HG03095 (cell line): ENCODE measurements at regions not wholly inside any gene's neighbourhood (a gene's known extent, or its start where the extent isn't known, plus 50 kb on each side); places are given as distances from the start of the nearest gene placed in this dataset.
A peak's percentile ranks its signal among the peaks of the same experiment; 100 is the strongest.

Experiments used
- ATAC-seq: cut with Tn5 transposase; IDR thresholded peaks from one replicate; pipeline ENCODE4 v1.9.1; 2021; ENCODE audit warnings: moderate library complexity; ENCODE audit not compliant: unreplicated experiment

GRCh38 chr7:85529201-85529600 lies 342.3 kb upstream of the SEMA3D start:
- no peak for ATAC-seq

DNA sequence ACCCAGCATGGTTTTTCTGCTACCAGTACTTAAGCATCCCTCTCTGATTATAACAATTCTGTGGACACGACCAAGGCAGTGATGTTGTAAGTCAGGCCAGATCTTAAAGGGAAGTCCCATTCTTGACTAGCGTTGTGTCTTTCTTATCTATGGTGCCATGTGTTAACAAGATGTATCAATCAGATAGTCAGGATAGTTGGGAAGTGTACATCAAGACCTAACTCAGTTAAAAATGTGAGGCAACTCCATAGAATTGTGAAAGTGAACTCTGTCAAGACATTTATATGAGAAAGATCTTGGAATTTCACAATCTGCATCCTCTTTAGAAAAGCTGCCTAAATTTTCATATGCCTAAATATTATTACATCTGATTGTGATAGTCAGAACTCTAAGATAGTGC lies 341.7 kb upstream of the SEMA3D start:
- ATAC-seq, result no peak

DNA sequence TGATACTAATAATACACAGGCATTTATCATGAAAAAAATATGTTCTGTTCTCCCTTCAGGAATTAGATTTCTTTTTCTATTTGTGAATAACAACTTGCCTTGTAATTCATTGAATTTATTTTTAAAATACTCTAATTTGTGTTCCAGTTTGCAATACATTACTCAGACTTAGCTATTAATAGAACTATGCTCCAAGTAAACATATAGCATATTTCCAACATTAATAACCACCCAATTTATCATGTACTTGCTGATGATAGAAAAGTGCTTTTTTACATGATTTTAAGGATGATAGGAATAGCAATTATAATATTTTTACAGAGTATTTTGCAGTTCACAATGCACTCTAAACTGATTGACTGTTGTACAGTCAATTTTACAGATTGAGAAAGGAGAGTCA lies 338.8 kb upstream of the SEMA3D start:
- ATAC-seq, result no peak

GRCh38 chr7:85522070-85522469 lies 335.2 kb upstream of the SEMA3D start:
- ATAC-seq, result no peak

DNA sequence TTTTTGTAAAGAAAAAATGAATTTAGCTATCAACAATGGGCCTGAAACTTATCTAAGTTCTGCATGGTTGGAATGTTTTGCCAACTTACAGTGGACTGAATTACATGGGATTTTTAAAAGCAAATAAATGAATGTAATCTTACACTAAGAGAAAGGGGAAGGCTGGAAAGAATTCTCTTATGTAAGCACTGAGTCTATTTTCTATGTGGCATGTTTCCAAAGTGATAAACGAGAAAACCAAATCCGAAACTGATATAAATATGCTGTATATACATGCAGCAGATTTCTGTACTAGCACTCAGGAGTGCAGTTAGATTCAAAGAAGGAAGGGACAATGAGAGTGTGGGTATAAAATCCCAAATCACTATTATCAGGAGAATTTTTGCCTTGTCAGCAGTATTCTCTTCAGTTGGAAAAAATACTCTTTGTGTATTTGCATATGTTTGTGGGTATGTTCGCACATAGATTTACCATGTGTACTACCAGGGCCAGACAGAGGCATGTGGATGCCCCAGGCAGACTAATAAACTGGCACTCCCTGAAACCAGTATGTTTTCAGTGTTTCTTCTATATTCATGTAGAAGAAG lies 334.3 kb upstream of the SEMA3D start:
- ATAC-seq, result no peak

DNA sequence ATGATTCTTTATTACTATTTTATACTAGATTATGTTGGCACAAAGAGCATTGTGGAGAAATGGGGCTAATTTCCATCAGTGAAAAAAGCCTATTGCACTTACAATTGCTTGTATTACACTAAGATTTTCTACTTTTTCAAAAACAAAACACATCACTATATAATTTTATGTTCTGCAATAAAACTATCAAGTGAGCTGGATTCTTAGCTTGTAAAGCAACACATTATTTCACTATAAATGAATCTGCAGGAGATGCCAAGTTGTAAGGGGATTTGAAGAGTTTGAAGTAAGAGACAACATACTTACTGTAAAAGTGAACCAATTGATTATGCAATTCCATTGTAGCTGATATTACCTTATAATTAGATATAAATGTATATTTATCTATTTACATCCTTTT lies 333.3 kb upstream of the SEMA3D start:
- no peak for ATAC-seq

- ATAC-seq, result no peak
Measured at GRCh38 chr7:85516675-85517074, 329.8 kb upstream of the SEMA3D start.

DNA sequence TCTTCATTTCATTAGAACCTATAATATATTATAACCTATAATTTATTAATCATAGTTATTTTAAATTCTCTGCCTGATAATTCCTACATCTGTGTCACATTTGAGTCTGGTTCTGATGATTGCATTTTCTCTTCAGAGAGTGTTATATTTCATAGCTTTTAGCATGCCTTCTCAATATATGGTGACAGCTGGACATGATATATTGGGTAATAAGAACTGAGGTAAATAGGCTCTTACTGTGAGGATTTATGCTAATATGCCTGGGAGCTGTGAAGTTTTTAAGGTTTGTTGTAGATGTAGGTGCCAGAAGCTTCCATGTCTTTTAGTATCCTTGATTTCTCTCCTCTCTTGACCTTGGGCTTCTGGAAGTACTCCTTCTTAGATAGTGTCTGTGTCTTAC lies 325.9 kb upstream of the SEMA3D start:
- ATAC-seq, result no peak

DNA sequence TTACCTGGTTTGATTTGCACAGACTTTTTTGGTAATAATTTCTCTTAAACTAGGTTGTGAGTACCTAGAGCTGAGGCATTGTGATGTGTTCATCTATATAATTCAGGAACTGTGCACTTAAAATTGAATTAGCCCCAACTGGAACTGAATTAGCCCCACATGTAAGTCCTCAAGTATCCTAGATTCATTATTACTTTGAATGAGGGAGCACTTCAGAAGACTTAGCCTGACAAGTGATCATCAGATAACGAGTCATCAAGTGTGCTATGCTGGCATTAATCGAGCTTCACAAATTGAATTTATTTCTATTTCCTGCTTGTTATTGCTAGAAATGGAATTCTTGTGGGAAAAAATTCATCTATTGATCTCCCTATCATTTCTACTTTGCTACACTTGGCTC lies 323.4 kb upstream of the SEMA3D start:
- no peak for ATAC-seq

DNA sequence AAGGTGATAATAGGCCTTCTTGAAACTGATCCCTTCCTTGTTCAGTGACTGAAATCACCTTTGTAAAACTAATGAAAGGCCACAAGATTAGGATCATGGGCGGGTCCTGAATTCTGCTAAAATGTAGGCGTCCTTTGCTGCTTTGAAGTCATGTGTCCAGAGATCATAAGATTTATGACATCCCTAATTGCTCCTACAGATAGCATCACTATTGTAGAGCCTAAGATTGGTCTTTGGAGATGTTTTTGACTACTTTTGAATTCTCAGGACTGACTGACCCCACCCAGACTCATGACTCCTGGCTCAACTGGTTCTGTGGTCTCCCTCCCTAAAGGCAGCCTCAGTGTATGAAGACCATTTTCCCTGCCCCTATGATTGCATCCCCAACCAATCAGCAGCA lies 322.6 kb upstream of the SEMA3D start:
- ATAC-seq, result no peak

- no peak for ATAC-seq
Measured at GRCh38 chr7:85508642-85509410, 322.0 kb upstream of the SEMA3D start.

DNA sequence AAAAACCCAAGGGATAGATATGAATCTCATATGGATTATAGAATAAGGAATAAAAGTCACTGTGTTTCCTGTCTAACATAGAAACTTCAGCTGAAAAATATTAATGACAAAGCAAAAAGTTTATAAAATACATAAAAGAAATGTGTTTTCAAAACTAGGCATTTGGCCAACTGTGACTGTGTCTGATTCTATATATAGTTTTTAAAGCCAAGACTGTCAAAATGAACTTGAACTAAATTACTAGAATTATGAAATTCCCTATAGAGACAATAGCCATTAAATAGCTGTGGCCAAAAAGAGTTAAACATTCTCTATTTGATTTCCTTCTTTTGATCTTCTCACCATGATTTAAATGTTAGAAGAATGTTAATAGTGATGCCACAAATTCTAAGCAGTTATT lies 311.2 kb upstream of the SEMA3D start:
- no peak for ATAC-seq

GRCh38 chr7:85489498-85489897 lies 302.6 kb upstream of the SEMA3D start:
- no peak for ATAC-seq

DNA sequence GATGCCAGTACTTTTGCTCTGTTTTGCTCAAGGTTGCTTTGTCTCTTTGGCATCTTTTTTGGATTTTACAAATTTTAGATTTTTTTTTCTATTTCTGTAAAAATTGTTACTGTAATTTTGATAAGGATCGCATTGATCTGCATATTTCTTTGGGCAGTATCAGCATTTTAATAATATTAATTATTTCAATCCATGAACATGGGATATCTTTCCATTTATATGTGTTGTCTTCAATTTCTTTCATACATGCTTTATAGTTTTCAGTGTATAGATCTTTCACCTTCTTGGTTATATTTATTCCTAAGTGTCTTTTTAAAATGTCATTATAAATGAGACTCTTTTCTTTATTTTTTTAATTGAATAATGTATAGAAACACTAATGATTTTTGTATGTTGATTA lies 301.6 kb upstream of the SEMA3D start:
- no peak for ATAC-seq

DNA sequence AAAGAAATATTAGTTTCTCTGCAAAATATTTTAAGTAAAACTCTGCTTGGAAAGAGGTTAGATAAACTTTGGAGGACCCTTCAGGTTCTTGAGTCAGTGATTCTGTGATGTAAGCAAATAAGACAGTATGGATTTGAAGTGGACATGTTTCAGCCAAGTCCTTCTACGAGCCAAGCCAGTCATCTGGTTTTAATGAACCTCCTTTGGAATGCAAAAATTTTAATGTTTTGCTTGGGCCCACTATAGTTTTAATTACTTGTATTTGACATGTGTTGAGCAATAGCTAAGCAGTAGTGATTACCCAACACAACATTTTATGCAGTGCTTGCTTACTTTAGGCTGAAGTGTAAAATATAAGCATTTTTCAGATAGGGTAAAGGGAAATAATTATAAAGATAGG lies 296.3 kb upstream of the SEMA3D start:
- ATAC-seq, result no peak

- ATAC-seq, result no peak
Measured at GRCh38 chr7:85480666-85481065, 293.8 kb upstream of the SEMA3D start.

- no peak for ATAC-seq
Measured at GRCh38 chr7:85479918-85480643, 293.2 kb upstream of the SEMA3D start.

- ATAC-seq, result no peak
Measured at GRCh38 chr7:85478530-85478929, 291.7 kb upstream of the SEMA3D start.

GRCh38 chr7:85475476-85475875 lies 288.6 kb upstream of the SEMA3D start:
- no peak for ATAC-seq

- ATAC-seq, result no peak
Measured at GRCh38 chr7:85475071-85475470, 288.2 kb upstream of the SEMA3D start.

DNA sequence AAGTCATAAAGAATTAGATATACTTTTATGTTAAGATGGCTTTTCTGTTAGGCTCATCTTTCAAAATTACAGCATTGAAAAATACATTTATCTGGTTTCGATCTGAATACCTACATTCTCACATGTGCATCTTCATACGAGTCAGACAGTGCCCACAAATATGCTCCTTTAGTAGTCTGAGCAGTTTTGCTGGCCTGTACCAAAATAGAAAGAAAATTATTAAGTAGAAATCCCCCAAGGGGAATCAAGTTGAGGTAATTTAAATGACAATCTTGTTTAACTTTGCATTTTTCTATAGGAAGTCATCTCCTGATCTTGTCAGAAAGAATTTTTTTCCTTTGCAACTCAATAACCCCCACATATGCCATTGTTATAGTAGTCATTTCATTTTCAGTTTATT lies 287.4 kb upstream of the SEMA3D start:
- peak; percentile 83 for ATAC-seq

DNA sequence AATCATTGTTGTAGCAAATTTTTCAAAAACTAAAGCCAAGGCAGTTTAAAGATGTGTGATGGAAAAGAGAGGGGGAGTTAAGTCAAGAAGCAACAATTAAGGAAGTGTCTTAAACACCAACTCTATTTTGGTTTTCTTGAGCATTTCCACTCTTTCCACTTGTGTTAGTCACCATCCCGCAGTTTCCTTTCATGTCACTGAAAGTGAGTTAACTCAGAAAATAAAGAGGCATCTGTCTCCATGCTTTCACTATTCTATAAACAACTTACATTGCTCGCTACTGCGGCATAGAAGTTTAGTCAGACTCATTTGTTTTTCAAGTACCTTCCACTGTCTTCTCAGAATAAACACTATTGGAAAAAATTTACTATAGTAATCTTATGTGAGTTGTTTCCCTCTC lies 284.9 kb upstream of the SEMA3D start:
- ATAC-seq, result peak; percentile 50
